NCI-H1105 treated with DMSO at 0.1 percent for 48 hours (cell line): ENCODE measurements at regions not wholly inside any gene's neighbourhood (a gene's known extent, or its start where the extent isn't known, plus 50 kb on each side); places are given as distances from the start of the nearest gene placed in this dataset.
"Not testable (repeated sequence)": the region's sequence is repeated elsewhere in the genome, so short reads cannot be mapped to it uniquely, and the experiment has no call there.

Experiments used
- DNase-seq: peaks from one replicate; lab custom pipeline; 2025; lab: John Stamatoyannopoulos, UW

DNA sequence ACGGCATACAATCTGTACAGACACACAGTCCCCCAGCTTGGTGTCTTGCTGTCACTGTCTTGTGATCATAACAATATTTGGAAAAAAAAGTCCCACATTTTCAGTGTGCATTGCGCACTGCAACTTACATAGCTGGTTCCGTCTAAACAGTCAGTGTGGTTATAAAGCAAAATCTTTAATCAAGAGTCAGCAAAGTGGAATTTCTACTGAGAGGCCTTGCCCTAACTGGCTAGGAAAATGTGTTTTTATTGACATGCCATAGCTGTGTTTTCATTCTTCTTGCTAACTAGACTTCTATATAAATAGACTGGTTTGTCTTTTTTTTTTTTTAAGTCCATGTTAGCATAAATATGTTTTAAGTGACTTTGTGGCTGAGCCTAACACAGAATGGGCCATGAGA is 174.8 kb downstream of the POLR2M start:
- DNase-seq: no peak

DNA sequence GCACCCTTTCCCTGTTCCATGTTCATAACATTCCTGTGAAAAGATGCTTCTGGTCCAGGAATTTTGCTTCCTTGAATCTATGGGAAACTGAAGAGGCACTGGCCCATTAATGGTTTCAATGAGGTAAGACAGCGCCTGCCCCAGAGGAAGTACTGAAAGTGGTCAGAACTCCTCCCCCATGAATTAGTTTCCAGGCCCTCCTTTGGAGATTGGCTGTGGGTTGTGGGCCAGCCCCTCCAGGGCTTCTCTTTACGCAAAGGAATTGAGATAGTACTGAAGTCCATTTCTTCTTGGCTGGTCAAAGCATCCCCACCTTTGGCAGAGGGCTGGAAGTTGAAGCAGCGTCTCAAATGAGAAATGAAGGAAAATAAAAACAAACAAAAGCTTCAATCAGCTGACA is 175.5 kb downstream of the POLR2M start:
- no peak for DNase-seq

DNA sequence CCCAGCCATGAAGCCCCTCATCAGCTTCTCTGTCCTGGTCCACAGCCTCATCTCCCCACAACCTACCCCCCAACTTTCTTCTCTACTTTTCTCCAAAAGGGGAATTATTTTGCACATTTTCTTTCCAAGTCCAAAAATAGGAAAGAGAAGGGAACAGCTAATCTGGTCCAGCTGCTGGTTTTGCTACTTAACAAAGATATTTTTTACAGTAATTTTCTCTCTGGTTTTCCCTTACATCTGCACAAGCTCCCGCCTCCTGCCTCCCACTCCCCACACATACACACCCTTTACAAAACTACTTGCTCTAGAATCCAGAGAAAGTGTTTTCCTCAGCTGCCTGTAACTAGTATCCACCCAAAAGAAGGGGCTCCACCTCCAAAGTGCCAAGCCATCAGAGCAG is 177.2 kb downstream of the POLR2M start:
- no peak for DNase-seq

DNA sequence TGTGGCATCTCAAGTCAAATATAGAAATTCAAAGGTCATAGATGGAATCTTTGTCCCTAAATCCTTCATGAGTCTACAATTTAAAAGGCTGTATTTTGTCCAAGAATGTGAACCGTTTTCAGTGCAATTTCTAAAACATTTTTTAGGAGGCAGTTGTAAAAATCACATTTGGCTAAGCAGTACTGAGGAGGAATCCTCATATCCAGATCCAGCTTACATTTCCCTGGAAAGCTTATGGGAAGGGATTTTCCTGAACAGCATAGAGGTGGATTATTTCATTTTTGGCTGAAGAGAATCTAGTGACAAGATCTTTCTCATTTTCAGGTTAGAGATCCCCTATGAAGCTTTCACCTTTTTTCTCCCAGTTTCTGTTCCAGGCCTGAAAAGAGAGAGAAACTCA is 178.4 kb downstream of the POLR2M start:
- no peak for DNase-seq

DNA sequence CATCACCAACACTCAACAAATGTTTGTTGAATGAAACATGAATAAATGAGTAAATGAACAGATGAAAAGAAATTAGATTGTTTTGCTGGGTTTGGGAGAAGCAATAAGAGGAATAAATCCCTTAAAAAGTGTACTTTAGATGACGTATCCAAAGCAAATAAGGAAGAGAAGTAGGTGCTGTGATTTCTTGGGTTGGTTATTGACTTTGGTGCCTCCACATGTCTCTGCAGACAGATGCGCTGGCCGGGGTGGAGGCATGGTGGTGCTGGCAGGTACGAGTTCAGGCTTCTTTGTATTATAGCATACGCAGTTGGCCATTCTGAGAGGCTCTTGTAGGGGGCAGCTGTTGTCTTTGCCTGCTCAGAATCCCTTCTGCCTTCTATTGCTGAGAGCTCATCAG is 178.9 kb downstream of the POLR2M start:
- DNase-seq: no peak

DNA sequence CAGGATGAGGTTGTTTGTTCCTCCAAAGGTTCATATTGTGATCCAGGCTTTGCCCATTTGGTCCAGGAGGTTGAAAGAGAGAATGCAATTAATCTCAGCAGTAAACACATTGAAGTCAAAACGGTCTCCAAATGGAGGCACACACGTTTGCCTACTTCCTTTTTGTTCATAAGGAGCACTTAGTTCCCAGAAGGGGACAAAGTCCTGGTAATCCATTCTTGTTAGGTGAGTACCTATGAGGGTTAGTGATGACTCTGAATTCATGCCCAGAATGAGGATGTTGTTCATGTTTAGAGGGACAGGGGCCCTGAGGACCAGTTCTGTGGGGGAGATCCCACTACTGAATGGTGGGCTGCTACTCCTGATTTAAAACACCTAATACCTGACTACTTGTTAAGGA is 177.7 kb downstream of the ALDH1A2 start:
- no peak for DNase-seq

DNA sequence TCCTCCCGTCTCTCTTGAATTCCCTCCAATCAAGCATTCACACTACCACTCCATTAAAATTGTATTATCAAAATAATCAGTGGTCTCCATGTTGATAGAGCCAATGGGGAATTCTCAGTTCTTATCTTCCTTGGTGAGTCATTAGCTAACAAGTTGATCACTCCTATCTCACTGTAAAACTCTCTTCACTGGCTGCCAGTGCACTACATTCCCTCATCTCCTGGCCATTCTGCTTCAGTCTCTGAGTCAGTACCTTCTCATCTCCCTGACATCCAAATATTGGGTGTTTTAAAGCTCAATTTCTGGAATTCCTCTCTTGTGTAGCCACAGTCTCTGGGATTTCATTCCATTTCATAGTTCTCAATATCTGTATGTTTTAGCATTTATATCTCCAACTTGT is 175.2 kb downstream of the ALDH1A2 start:
- DNase-seq: no peak

DNA sequence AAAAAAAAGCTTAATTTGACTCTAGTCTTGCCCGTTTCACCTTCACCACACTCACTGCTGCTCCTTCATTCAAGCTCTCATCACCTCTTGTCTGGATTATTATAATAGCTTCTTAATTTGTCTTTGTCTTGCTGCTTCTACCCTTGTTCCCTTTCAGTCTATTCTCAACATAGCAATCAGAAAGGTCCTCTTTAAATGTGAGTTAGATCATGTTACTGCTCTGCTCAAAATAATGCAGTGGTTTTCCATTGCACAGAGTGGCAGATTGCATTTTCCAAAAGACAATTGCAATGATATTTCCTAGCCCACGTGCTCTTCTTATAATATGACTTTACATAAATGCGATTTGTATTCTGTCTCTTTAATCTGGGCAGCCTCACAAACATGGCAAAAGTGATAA is 174.6 kb downstream of the ALDH1A2 start:
- no peak for DNase-seq

DNA sequence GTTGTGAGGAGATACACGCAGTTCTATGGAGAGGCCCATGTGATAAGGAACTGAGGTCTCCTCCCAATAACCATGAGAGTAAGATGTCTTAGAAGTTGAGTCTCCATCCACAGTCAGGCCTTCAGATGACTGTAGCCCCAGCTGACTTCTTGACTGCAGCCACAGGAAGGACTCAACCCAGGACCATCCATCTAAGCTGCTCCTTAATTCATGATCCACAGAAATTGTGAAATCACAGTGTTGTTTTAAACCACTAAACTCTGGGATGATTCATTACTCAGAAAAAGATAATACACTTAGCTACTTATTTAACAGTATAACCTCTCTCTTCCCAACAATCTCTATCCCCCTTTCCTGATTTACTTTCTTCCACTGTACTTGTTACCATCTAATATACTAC is 173.3 kb downstream of the ALDH1A2 start:
- DNase-seq: no peak

DNA sequence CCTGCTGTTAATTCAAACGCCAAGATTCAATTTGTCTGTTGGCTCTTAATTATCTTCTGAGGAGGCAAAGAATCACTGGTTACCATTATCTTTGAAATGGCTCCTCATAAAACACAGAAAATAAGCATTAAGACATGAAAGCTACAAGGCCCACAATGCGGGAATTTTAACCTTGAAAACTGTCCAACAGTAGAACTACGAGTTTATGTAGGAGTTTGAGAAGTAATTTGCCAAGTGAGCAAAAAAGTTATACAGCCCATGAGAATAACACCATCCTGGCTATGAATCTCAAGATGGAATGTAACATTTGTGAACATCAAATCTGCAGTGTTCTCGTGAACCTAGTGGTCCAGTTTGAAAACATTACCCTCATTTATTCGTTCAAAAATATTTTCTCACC is 172.5 kb downstream of the ALDH1A2 start:
- DNase-seq: no peak

DNA sequence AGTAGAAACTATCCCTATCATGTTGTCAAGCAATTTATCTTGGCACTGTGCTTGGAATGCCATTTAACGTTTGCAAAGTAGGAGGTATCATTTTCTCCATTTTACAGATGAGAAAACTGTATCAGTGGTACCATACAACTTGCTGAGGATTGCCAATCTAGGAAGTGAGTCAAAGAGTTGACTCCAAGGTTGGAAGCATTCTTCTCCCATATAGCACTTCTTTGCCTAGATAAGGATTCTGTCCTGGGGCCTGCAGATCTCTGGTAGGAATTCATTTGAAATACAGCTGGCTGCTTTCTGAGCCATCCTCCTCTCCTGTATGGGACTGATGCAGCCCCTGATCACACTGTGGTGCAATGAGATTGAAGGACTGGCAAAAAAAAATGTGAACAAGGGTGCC is 170.2 kb downstream of the ALDH1A2 start:
- DNase-seq: no peak

DNA sequence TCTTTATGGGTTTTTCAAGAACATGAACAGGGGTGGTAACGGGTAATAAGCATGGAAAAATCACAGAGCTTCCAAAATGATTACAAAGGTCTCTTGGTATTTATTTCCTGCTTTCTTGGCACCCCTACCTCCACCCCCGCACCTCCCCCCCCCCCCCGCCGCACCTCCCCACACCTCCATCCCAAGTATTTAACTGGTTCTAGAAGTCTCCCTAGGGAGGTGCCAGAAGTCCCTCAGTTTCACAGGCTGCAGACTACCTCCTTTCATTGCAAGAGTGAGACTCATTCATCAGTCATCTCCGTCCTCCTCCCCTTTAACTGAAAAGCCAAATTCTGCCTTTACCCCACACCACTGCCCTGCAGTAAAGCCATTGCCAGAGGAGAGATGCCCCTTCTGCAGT is 169.4 kb downstream of the ALDH1A2 start:
- DNase-seq: no peak

DNA sequence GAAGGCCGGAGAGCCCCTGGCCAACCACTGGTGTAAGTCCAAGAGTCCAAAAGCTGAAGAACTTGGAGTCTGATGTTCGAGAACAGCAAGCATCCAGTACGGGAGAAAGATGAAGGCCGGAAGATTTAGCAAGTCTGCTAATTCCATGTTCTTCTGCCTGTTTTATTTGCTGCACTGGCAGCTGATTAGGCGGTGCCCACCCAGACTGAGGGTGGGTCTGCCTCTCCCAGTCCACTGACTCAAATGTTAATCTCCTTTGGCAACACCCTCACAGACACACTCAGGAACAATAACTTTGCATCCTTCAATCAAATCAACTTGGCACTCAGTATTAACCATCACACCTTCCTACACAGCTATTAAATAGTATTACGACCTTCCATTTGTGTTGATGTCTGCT is 168.6 kb downstream of the ALDH1A2 start:
- DNase-seq: not testable (repeated sequence)

DNA sequence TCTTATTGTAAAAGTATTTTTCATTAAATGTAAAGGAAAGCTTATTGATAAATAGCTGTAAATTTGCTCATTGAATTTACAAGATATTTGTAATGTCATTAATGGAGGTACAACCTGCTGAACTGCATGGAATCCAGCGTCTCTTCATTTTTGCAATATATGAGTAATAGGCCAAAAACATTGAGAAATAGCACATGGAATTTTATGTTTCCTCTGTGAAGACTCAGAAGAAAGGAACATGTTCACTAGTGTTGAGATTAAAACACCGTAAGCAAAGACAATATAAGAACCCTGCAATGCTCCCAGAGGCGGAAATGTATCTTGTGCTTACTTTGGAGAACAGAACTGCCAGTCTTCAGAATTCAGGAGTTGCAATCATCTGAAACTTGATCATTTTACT is 167.6 kb downstream of the ALDH1A2 start:
- DNase-seq: no peak

DNA sequence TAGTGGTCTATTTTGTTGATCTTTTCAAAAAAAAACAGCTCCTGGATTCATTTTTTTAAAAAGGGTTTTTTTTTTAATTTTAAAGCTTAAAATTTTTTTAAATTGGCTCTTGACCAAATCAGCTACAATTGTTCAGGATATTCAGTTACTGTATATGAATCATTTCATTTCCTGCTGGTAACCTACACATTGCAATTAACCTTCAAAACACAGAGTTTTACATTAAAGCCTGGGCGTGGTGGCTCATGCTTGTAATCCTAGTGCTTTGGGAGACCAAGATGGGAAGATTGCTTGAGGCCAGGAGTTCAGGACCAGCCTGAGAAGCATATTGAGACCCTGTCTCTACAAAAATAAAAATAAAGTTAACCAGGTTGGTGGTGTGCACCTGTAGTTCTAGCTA is 163.4 kb downstream of the ALDH1A2 start:
- no peak for DNase-seq
